ENCODE measurements at regions not wholly inside any gene's neighbourhood (a gene's known extent, or its start where the extent isn't known, plus 50 kb on each side); places are given as distances from the start of the nearest gene placed in this dataset.

DNA sequence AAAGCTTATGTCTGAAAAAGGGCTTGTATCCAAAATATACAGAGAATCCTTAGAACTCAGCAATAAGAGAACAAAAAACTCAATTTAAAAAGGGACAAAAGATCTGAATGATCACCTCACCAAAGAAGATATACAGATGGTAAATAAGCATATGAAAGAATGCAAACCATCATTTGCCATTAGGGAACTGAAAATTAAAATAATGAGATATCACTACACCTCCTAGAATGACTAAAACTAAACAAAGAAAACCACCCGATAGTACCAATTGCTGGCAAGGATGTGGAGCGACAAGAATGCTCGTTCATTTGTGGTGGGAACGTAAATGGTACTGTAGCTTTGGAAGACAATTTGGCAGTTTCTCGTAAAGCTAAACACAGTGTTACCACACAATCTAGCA is 66.9 kb upstream of the MPHOSPH6 start:
- TF ChIP-seq, protein P1, sequence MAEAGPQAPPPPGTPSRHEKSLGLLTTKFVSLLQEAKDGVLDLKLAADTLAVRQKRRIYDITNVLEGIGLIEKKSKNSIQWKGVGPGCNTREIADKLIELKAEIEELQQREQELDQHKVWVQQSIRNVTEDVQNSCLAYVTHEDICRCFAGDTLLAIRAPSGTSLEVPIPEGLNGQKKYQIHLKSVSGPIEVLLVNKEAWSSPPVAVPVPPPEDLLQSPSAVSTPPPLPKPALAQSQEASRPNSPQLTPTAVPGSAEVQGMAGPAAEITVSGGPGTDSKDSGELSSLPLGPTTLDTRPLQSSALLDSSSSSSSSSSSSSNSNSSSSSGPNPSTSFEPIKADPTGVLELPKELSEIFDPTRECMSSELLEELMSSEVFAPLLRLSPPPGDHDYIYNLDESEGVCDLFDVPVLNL (CRISPR knock-in tag; IDR thresholded peaks at IDR 0.05; ENCODE audit: low read depth) = no peak
- TF ChIP-seq, protein P2, sequence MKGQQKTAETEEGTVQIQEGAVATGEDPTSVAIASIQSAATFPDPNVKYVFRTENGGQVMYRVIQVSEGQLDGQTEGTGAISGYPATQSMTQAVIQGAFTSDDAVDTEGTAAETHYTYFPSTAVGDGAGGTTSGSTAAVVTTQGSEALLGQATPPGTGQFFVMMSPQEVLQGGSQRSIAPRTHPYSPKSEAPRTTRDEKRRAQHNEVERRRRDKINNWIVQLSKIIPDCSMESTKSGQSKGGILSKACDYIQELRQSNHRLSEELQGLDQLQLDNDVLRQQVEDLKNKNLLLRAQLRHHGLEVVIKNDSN (CRISPR knock-in tag; IDR thresholded peaks at IDR 0.05) = no peak

Measured in K562 (cell line).